Ishikawa (cell line): ENCODE measurements at regions not wholly inside any gene's neighbourhood (a gene's known extent, or its start where the extent isn't known, plus 50 kb on each side); places are given as distances from the start of the nearest gene placed in this dataset.

Experiments
- EGR1 ChIP-seq: IDR thresholded peaks from 2 replicates; pipeline ENCODE4 v1.6.1; 2012
- EP300 ChIP-seq: IDR thresholded peaks from 2 replicates; pipeline ENCODE4 v1.6.1; 2012; ENCODE audit warnings: borderline replicate concordance
- FOXM1 ChIP-seq: IDR thresholded peaks from 2 replicates; pipeline ENCODE4 v1.6.1; 2012; ENCODE audit warnings: low read depth, borderline replicate concordance
- NFIC ChIP-seq: IDR thresholded peaks from 2 replicates; pipeline ENCODE4 v1.6.1; 2012
- RAD21 ChIP-seq: IDR thresholded peaks from 2 replicates; pipeline ENCODE4 v1.6.1; 2012; ENCODE audit warnings: low read depth
- TAF1 ChIP-seq: IDR thresholded peaks from 2 replicates; pipeline ENCODE4 v1.6.1; 2012; ENCODE audit warnings: low read depth, mild to moderate bottlenecking
- TEAD4 ChIP-seq: IDR thresholded peaks from 2 replicates; pipeline ENCODE4 v1.6.1; 2012
- YY1 ChIP-seq: IDR thresholded peaks from 2 replicates; pipeline ENCODE4 v1.6.1; 2012; ENCODE audit warnings: low read depth
- ZBTB7A ChIP-seq: IDR thresholded peaks from 2 replicates; pipeline ENCODE4 v1.6.1; 2012; ENCODE audit warnings: low read depth

DNA sequence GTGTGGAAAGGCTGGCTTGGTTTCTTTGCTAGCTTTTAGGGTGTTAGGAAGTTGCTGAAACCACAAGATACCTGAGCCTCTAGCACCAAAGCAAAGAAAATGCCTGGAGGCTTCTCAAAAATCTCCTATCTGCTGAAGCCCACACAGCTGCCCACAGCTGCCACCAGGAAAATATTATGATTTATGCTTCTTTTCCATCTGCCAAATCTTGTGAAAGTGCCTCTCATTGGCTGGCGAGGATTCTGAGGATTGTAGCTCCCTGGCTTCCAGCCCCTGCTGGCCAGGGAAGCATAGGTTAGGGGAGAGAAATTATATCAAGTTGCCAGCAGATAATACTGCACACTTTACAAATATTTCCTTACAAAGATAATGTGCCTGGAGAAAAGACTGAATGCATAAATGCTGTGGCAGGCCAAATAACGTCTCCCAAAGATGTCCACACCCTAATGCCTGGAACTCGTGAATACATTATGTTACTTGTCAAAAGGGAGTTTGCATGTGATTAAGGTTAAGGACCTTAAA lies 98.4 kb downstream of the MRPL14 start:
- TF ChIP-seq RAD21 (no peak), EP300 (no peak), YY1 (no peak), TAF1 (no peak), TEAD4 (no peak), NFIC (no peak), EGR1 (no peak), ZBTB7A (no peak), FOXM1 (no peak)
